Fibroblast of the conjunctiva (primary cell): ENCODE measurements at regions not wholly inside any gene's neighbourhood (a gene's known extent, or its start where the extent isn't known, plus 50 kb on each side); places are given as distances from the start of the nearest gene placed in this dataset.
"Not testable (repeated sequence)": the region's sequence is repeated elsewhere in the genome, so short reads cannot be mapped to it uniquely, and the experiment has no call there.

ENCODE experiments used
- DNase-seq: peaks from one replicate; pipeline ENCODE4 v3.0.0-alpha.2; 2010; ENCODE audit warnings: low read depth

DNA sequence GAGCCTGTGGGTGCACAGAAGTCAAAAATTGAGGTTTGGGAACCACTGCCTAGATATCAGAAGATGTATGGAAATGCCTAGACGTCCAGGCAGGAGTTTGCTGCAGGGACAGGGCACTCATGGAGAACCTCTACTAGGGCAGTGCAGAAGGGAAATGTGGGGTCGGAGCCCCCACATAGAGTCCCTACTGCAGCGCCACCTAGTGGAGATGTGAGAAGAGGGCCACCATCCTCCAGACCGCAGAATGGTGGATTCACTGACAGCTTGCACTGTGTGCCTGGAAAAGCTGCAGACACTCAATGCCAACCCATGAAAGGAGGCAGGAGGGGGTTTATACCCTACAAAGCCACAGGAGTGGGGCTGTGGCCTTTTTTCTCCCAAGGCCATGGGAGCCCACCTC, 159.0 kb upstream of the ROPN1B start:
- not testable (repeated sequence) for DNase-seq

GRCh38 chr3:125822175-125822574, 146.8 kb upstream of the ROPN1B start:
- DNase-seq = not testable (repeated sequence)

GRCh38 chr3:125831005-125831750, 137.8 kb upstream of the ROPN1B start:
- DNase-seq = not testable (repeated sequence)

- DNase-seq = not testable (repeated sequence)
Observed at GRCh38 chr3:125835562-125835961, 133.4 kb upstream of the ROPN1B start.

GRCh38 chr3:125836011-125836551, 132.9 kb upstream of the ROPN1B start:
- DNase-seq = peak; percentile 13

- not testable (repeated sequence) for DNase-seq
Observed at GRCh38 chr3:125836786-125837185, 132.2 kb upstream of the ROPN1B start.

GRCh38 chr3:125838857-125839256, 130.1 kb upstream of the ROPN1B start:
- not testable (repeated sequence) for DNase-seq

DNA sequence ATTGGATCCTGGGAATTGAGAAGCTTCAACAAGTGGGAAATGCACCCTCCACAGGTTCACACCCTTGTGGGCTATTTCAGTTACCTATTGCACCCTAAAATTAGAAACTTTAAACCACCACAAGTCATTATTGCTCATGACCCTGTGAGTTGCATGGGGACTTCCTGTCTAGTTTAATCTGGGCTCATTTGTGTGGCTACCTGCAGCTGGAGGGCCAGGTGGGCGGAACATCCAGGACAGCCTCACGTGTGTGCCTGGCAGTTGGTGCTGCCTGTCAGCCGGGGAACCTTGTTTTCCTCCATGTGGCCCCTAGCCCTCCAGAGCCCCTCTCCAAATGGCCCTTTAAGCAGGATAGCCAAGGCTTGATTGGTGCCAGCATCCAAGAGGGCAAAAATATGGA, 128.5 kb upstream of the ROPN1B start:
- DNase-seq = not testable (repeated sequence)

GRCh38 chr3:125847966-125848365, 121.0 kb upstream of the ROPN1B start:
- DNase-seq = not testable (repeated sequence)

DNA sequence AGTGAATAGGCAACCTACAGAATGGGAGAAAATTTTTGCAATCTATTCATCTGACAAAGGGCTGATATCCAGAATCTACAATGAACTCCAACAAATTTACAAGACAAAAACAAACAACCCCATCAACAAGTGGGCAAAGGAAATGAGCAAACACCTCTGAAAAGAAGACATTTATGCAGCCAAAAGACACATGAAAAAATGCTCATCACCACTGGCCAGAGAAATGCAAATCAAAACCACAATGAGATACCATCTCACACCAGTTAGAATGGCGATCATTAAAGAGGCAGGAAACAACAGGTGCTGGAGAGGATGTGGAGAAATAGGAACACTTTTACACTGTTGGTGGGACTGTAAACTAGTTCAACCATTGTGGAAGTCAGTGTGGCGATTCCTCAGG, 114.0 kb upstream of the ROPN1B start:
- DNase-seq = not testable (repeated sequence)

DNA sequence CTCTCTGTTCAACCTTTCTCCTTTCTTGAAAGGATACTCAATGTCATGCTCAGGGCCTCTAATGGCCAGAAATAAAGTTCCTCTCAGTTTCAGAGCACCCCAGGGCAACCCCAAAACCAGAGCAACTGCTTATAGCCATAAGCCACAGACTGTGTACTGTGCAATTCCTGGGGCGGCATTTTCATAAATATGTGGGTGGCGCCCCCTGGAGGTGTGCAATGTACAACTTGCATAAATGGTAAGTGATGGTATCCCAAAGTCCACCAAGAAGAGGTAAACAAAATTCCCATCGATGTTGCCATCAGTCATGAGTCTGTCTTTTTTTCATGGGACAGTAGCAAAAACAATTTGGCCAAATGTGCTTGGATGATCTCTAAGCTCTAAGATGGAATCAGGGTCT, 108.4 kb upstream of the ROPN1B start:
- DNase-seq = not testable (repeated sequence)

GRCh38 chr3:125862841-125863254, 106.1 kb upstream of the ROPN1B start:
- not testable (repeated sequence) for DNase-seq

GRCh38 chr3:125864532-125864931, 104.4 kb upstream of the ROPN1B start:
- DNase-seq = not testable (repeated sequence)

DNA sequence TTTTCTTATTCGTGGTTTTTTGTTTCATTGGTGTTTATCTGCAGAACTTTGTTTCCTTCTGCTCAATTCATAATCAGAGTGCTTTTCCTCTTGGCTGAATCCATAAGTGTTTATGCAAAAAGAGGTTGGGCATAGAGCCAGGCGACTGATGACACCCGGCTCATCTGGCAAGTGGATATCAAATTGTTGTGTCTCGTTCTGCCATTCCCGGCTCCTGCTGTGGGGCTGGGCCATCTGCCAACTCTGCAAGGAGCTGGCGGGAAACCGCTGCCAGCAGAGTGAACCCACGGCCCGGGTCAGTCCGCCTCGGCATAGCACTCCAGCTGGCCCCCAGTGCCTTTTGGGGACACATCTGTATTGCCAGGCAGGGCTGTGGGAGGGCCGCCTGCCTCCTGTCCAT, 83.0 kb upstream of the ROPN1B start:
- DNase-seq = peak; percentile 50

DNA sequence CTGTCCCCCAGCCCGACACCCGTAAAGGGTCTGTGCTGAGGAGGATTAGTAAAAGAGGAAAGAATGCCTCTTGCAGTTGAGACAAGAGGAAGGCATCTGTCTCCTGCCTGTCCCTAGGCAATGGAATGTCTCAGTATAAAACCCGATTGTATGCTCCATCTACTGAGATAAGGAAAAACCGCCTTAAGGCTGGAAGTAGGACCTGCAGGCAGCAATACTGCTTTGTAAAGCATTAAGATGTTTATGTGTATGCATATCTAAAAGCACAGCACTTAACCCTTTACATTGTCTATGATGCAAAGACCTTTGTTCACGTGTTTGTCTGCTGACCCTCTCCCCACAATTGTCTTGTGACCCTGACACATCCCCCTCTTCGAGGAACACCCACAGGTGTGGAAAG, 69.8 kb upstream of the ROPN1B start:
- not testable (repeated sequence) for DNase-seq

- not testable (repeated sequence) for DNase-seq
Observed at GRCh38 chr3:125901473-125901872, 67.5 kb upstream of the ROPN1B start.

DNA sequence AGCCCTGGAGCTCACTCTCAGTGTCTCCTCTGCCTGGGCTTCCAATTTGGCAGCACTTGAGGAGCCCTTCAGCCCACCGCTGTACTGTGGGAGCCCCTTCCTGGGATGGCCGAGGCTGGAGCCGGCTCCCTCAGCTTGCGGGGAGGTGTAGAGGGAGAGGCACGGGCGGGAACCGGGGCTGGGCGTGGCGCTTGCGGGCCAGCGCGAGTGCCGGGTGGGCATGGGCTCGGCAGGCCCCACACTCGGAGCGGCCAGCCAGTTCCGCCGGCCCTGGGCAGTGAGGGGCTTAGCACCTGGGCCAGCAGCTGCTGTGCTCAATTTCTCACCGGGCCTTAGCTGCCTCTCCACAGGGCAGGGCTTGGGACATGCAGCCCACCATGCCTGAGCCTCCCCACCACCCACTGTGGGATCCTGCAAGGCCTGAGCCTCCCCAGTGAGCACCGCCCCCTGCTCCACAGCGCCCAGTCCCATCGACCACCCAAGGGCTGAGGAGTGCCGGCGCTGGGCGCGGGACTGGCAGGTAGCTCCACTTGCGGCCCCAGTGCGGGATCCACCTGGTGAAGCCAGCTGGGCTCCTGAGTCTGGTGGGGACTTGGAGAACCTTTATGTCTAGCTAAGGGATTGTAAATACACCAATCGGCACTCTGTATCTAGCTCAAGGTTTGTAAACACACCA, 65.1 kb upstream of the ROPN1B start:
- DNase-seq = not testable (repeated sequence)

DNA sequence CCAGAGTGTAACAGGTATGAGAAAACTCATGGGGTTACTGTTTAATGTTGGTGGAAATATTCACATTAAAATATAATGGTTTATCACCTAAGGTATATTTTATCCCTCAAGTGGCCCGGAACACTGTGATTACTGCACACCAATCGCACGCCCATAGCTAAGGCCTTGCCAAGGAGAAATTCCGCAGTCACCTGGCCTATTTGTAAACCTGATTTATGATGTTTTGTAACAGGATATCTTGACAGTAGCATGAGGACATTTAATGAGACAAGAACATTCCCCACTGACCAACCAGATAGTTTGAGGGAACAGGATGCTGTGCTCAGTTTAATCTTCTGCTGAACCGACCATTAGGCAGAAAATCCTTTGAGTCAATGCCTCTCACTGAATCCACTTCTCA, 61.7 kb upstream of the ROPN1B start:
- not testable (repeated sequence) for DNase-seq

GRCh38 chr3:125910851-125911250, 58.1 kb upstream of the ROPN1B start:
- not testable (repeated sequence) for DNase-seq

DNA sequence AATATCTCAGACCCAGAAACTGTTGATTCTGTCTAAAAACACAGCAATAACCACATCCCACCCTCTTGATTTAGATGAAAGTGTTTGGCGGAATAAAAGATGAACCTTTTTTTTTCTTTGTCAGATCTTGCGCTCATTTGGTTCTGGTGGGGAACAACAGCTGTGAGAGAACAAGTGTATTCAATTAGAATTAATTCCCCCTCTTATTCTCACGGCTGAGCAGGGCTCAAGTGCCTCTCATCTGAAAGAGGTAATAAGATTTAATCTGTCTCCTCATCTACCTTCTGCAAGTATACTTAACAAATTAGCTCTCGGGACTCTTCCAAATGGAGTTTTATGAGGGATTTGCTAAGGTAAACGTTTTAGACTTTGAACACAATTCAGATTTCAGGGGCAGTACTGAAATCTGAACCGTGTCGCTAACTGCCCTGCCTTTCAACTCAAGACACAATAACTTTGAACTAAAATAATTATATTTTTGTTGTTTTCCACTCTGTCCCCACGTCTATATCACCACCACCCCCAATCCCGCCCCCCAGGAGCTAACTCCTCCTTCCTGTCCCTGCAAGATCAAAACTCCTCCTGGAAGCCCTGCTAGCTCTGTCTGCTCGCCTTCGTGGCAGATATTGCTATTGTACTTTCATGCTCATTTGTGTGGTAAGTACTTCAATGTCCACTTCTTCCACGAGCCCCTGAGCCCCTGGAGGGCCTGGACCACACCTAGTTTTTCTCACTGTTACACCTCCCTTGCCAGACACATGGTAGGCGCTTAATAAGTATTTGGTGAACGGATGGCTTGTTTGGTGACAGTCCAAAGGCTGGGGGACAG, 54.2 kb upstream of the ROPN1B start:
- not testable (repeated sequence) for DNase-seq

DNA sequence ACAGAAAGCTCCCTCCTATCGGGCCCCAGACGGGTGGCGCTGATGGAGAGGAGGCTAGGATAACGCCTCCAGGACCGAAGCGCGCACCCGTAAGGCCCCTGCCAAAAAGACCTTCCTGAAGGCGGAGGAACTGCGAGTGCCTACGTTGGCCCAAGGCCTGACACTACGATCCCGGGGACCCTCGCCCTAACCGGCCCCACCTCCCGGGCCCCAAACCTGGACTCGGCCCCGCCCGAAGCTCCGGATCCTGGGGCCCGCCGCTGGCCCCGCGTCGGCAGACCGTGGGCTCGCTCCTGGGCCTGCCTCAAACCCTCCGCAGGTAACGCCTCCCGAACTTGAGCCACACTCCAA, 53.6 kb upstream of the ROPN1B start:
- DNase-seq = not testable (repeated sequence)

GRCh38 chr3:125915792-125916375, 53.1 kb upstream of the ROPN1B start:
- DNase-seq = peak; percentile 99
